SW480 (cell line): ENCODE measurements at regions not wholly inside any gene's neighbourhood (a gene's known extent, or its start where the extent isn't known, plus 50 kb on each side); places are given as distances from the start of the nearest gene placed in this dataset.
"Not testable (repeated sequence)": the region's sequence is repeated elsewhere in the genome, so short reads cannot be mapped to it uniquely, and the experiment has no call there.

Experiments used
- DNase-seq: peaks from one replicate; pipeline ENCODE4 v3.0.0-alpha.2; 2016; ENCODE audit warnings: low spot score

DNA sequence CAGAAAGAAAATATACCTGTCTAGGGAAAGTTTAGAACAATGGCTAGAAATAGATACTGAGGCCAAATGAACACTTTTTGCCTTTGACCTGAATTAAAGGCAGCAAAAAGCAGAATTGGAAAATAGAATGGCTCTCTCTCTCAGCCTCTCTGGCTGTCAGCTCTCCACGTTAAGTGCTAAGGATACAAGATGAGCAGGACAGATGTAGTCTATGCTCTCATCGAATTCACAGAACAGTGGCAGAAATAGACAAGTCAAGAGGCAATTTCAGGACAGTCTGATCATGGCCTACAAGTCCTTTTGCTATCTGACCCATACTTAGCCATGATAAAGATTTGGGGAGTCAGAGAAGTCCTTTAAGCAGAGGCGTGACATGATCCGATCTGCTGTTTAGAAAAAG, 120.2 kb upstream of the CREB1 start:
- DNase-seq = no peak

GRCh38 chr2:207412787-207413310, 116.9 kb upstream of the CREB1 start:
- DNase-seq = no peak

DNA sequence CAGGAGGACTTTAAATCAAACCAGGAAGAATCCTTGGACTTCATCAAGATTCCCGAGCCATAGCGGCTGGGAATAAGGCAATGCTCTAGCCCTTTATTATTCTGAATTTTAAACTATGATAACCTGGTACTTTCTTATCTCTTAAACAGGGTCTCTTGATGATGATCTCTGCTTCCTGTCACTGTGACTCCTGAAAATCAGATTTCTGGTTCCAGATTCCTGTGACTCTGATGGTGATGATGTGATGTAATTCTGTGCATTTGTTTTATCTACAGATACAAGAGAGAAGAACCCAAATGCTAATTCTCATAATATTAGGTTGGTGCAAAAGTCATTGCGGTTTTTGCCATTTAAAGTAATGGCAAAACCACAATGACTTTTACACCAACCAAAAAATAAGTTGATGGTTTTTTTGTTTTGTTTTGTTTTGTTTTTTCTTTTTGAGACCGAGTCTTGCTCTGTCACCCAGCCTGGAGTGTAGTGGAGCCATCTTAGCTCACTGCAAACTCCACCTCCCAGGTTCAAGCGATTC, 116.3 kb upstream of the CREB1 start:
- no peak for DNase-seq

- DNase-seq = no peak
These were observed 113.7 kb upstream of the CREB1 start for GRCh38 chr2:207416111-207416510.

- no peak for DNase-seq
These were observed 112.9 kb upstream of the CREB1 start for GRCh38 chr2:207416900-207417299.

- DNase-seq = no peak
These were observed 112.5 kb upstream of the CREB1 start for GRCh38 chr2:207417301-207417718.

- DNase-seq = no peak
These were observed 111.3 kb upstream of the CREB1 start for GRCh38 chr2:207418419-207418818.

DNA sequence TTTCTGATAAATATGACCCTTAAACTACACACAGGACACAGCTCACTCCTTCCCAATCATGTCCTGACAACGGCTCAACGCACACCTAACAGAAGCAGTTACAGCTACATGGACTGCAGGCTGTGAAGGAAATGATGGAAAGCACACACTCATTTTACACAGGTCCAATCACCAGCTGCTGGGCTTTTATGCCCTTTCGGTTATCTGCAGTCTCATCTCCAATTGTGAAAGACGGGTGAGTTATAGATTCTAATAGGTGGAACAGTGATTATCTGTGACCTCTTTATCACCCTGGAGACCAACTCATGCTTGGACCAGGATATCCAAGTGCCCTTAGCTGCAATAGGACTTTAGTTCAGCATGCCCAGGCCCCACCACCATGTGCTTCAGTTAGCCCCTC, 110.4 kb upstream of the CREB1 start:
- DNase-seq = no peak

- no peak for DNase-seq
These were observed 108.1 kb upstream of the CREB1 start for GRCh38 chr2:207421671-207422070.

DNA sequence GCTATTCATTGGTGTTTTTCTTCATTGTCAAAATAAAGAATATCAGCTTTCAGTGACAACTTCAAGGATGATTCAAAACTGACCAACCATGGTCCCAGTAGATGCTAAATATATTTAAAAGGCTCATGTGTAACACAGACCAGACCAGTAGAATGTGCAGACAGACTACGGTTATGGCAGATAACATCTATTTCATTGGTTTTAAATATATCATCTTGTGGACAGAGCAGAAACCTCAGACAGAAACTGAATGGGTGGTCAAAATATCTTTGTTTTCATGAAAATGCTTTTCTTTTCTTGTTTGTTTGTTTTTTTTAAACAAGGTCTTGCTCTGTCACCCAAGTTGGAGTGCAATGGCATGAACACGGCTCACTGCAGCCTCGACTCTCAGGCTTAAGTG, 107.4 kb upstream of the CREB1 start:
- DNase-seq = no peak

GRCh38 chr2:207423886-207424285, 105.9 kb upstream of the CREB1 start:
- no peak for DNase-seq

- DNase-seq = no peak
These were observed 101.8 kb upstream of the CREB1 start for GRCh38 chr2:207427986-207428385.

DNA sequence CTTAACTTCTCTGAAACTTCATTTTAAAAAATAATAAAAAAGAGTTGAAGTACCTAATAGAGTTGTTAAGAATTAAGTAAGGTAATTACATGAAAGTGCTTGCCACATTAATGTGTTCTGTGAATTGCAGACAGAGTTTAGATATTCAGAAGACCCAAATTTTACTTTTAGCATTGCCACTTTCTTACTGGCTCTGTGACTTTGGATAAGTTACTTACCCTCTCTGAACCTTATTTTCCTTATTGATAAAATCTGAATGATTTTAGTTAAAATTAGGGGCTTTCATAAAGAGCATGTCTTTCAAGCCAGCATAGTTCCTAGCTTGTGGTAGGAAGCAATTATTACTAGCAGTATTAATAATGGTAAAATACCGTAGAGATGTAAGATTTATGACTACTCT, 101.2 kb upstream of the CREB1 start:
- no peak for DNase-seq

DNA sequence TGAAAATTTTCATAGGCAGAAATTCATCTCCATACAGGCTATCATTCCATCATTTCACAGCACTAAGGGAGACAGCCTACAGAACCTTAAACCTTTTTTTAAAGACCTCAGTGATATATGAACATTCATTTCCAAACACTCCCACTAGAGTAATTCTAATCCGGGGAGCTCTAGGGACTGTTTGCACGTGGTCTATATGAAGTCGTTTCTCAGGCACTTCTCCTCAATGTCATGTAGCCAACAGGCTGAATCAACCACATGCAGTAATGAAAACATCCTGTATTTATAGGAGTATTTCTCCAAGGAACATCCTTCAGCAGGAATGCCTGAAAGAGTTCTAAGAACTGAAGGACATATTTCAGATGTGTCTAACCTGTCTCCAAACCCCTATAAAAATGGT, 97.3 kb upstream of the CREB1 start:
- DNase-seq = no peak

- DNase-seq = no peak
These were observed 95.5 kb upstream of the CREB1 start for GRCh38 chr2:207434306-207434705.

GRCh38 chr2:207434899-207435465, 94.8 kb upstream of the CREB1 start:
- DNase-seq = no peak

DNA sequence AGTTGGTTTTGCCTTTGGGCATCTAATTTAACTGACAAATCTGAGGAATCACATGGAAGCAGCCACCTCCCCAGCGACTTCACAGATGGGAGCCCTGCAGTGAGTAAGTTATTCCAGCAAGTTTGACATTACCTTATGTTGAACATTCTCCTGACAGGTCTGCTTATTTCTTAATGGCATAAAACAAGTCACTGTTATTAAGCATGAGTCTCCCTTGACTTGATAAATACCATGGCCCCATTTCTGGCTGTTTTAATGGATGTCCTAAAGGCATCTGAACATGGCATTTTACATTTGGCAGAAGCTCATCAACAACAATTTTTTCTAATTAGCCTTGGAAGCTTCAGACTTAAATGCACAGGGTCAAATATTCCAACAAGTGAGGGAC, 92.6 kb upstream of the CREB1 start:
- DNase-seq = no peak

GRCh38 chr2:207437524-207438143, 92.1 kb upstream of the CREB1 start:
- no peak for DNase-seq

DNA sequence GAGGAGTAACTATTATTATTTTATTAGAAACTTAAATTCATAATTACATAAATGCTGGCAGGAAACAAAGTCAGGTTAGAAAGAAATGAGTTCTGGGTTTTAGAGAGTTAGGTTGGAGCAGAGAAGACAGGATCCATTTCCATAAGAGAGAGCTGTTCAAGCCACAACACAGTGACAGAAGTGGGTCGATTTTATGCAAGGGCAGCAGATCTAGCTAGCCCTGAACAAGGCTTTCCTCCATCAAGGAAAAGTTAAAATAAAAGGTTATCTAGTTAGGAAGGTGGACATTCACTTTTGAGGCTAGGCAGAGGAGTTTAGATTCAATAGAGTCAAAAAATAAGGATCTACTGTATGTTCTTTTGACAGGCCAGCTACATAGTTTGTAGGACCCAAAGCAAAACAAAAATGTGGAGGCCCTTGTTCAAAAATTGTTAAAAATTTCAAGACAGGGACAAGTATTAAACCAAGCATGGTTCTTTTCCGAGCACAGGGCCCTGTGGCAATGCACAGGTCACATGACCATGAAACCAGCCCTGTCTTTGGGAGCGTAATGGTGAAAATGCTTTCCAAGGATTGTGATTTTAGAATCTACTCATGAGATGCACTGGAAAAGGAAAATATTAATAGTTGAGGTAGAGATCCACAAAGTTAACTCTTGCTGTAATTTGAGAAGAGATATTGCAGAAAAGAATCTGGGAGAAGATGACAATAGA, 91.2 kb upstream of the CREB1 start:
- no peak for DNase-seq

DNA sequence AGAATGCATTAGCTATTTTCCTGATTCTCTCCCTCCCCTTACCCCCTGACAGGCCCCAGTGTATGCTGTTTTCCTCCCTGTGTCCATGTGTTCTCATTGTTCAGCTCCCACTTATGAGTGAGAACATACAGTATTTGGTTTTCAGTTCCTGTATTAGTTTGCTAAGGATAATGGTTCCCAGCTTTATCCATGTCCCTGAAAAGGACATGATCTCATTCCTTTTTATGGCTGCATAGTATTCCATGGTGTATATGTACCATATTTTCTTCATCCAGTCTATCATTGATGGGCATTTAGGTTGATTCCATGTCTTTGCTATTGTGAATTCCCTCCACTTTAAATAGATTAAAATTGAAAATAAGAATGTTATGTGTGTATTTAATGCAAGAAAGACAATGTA, 89.9 kb upstream of the CREB1 start:
- DNase-seq = not testable (repeated sequence)

GRCh38 chr2:207444756-207445155, 85.0 kb upstream of the CREB1 start:
- no peak for DNase-seq

DNA sequence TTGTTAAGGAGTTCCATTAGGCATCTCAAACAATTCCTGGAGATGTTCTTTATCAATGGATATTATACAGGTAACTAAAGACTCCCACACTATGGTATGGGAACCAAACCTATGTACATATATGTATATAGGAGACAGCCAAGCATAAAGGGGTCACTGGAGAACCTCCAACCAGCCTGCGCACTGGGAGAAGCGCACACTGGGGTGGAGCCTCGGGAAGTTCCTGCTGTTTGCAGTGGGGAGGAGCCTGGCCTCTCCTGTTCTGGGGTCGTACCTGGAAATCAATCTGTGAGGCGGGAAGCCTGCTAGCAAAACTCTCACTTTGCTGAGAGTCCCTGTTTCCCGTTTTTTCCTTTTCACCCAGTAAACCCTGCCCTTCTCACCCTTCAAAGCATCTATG, 83.1 kb upstream of the CREB1 start:
- DNase-seq = no peak

DNA sequence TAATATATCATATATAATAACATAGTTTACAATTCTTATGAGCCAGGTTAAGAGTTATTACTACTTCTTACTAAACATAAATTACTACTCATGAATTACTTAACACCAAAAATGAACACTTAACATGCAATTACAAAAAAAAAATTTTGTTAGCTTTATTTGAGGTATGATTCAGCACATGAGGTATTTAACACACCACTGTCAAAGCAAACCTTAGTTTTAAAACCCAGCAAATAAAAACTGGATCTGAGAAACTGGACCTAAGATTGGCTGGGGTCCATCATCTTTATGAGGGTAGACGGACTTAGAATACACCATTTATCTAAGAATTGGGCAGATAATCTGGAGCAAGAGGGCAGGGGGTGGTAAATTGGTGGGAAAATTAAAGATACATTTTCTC, 81.8 kb upstream of the CREB1 start:
- DNase-seq = no peak
